AG04449 (cell line): ENCODE measurements at regions not wholly inside any gene's neighbourhood (a gene's known extent, or its start where the extent isn't known, plus 50 kb on each side); places are given as distances from the start of the nearest gene placed in this dataset.

Experiments used
- CTCF ChIA-PET: fragments of 350-600 bp; formaldehyde crosslinking; extraction: SDS; loops from one replicate; lab custom pipeline; 2021; ENCODE audit warnings: antibody characterized with exemption; lab: Yijun Ruan, JAX
- POLR2A ChIA-PET: fragments of 400-600, 350-600 bp; formaldehyde crosslinking; extraction: SDS; loops from one replicate; lab custom pipeline; 2020; ENCODE audit warnings: antibody characterized with exemption, inconsistent platforms; lab: Yijun Ruan, JAX
- DNase-seq: peaks from one replicate; pipeline ENCODE4 v3.0.0-alpha.2; 2010; ENCODE audit warnings: low read depth, low spot score
- H3K4me3 ChIP-seq: 2 replicates; pipeline ENCODE4 v1.5.1; 2011; ENCODE audit warnings: low read depth, mild to moderate bottlenecking, control low read depth, low read length
- TF ChIP-seq, protein P1 (sequence below): IDR thresholded peaks from one replicate; pipeline ENCODE4 v1.5.1; 2011; ENCODE audit warnings: mild to moderate bottlenecking, moderate library complexity, low read length, control low read depth, inconsistent platforms; ENCODE audit not compliant: insufficient read depth; ENCODE audit errors: missing control alignments

GRCh38 chr1:106836708-106837107 lies 219.8 kb upstream of the PRMT6 start:
- H3K4me3 ChIP-seq, result no peak overlapping the region
- DNase-seq, result no peak
- CTCF ChIA-PET, result no interaction called here
- POLR2A ChIA-PET, result no interaction called here
- TF ChIP-seq, protein P1, sequence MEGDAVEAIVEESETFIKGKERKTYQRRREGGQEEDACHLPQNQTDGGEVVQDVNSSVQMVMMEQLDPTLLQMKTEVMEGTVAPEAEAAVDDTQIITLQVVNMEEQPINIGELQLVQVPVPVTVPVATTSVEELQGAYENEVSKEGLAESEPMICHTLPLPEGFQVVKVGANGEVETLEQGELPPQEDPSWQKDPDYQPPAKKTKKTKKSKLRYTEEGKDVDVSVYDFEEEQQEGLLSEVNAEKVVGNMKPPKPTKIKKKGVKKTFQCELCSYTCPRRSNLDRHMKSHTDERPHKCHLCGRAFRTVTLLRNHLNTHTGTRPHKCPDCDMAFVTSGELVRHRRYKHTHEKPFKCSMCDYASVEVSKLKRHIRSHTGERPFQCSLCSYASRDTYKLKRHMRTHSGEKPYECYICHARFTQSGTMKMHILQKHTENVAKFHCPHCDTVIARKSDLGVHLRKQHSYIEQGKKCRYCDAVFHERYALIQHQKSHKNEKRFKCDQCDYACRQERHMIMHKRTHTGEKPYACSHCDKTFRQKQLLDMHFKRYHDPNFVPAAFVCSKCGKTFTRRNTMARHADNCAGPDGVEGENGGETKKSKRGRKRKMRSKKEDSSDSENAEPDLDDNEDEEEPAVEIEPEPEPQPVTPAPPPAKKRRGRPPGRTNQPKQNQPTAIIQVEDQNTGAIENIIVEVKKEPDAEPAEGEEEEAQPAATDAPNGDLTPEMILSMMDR, result no peak

- TF ChIP-seq, protein P1, result no peak
- DNase-seq, result no peak
- no peak overlapping the region for H3K4me3 ChIP-seq
- ChIA-PET CTCF (no interaction called here), POLR2A (no interaction called here)
These were observed 213.0 kb upstream of the PRMT6 start for GRCh38 chr1:106843518-106843917.

DNA sequence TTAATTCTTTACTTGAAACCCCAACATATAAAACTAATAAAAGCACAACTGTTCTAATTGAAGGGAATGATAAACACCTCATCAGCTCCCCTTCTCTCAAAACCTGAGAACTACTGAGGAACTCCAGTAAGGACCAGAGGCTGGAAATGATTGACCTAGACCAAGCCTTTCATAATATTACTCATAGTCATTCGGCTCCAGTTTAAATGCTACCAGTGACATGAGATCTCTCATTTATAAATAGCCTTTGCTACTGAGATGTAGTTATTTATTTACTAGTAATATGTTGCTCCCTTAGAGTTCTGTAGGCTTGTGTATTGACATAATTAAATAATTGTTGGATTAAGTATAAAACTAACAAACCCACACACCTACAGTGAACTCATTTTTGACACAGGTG lies 209.8 kb upstream of the PRMT6 start:
- ChIA-PET CTCF (no interaction called here), POLR2A (no interaction called here)
- no peak overlapping the region for H3K4me3 ChIP-seq
- DNase-seq, result no peak
- TF ChIP-seq, protein P1, result no peak

DNA sequence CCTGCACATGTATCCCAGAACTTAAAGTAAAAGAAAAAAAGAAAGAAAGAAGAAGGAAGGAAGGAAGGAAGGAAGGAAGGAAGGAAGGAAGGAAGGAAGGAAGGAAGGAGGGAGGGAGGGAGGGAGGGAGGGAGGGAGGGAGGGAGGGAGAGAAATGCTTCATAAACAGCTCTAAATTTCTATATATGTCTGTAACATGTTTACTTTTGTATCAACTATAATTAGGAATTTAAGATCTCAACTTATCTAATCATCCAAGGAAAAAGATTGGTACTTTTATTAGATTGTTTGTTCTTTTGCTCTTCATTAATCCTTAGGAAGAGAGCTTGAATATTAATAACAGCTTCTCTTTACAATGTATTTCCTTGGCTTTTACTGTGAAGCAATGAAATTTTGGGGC lies 195.4 kb upstream of the PRMT6 start:
- POLR2A ChIA-PET, result no interaction called here
- no peak overlapping the region for H3K4me3 ChIP-seq
- DNase-seq, result no peak
- CTCF ChIA-PET, result no interaction called here
- TF ChIP-seq, protein P1, result no peak

GRCh38 chr1:106868828-106869227 lies 187.6 kb upstream of the PRMT6 start:
- CTCF ChIA-PET, result no interaction called here
- TF ChIP-seq, protein P1, result no peak
- H3K4me3 ChIP-seq, result no peak overlapping the region

DNA sequence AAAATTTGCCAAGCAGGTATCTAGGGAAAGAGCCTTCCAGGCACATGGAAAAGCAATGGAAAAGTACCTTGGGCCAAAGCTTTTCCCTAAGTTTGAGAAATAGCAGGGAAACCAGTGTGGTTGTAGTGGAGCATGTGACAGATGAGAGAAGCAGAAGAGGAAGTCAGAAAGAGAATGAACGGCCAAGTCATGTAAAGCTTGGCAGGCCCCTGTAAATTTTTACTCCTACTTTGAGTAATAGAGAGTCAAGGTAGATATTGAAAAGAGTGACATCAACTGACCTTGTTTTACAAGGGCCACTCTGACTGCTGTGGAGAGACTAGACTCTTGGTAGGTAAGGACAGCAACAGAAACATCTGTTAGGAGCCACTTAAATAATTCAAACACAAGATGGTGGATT lies 180.9 kb upstream of the PRMT6 start:
- no peak overlapping the region for H3K4me3 ChIP-seq
- TF ChIP-seq, protein P1, result no peak
- CTCF ChIA-PET, result no interaction called here
- POLR2A ChIA-PET, result no interaction called here
- DNase-seq, result no peak

More at GRCh38 chr1:106868828-106869227, 187.6 kb upstream of the PRMT6 start:
- POLR2A ChIA-PET, result no interaction called here
- no peak for DNase-seq
